GM10248 (cell line): ENCODE measurements at regions not wholly inside any gene's neighbourhood (a gene's known extent, or its start where the extent isn't known, plus 50 kb on each side); places are given as distances from the start of the nearest gene placed in this dataset.
"Not testable (repeated sequence)": the region's sequence is repeated elsewhere in the genome, so short reads cannot be mapped to it uniquely, and the experiment has no call there.

Experiments used
- CTCF ChIA-PET: fragments of 300-600 bp; sonication (Branson Sonifier 250); formaldehyde crosslinking; extraction: SDS; loops from one replicate; lab custom pipeline; 2021; ENCODE audit warnings: antibody characterized with exemption; lab: Yijun Ruan, JAX
- POLR2A ChIA-PET: fragments of 350-650 bp; sonication (Branson Sonifier 250); formaldehyde crosslinking; extraction: SDS; loops from one replicate; lab custom pipeline; 2020; ENCODE audit warnings: antibody characterized with exemption; lab: Yijun Ruan, JAX
- DNase-seq: peaks from one replicate; pipeline ENCODE4 v3.0.0; 2012; ENCODE audit errors: extremely low spot score
- TF ChIP-seq, protein P1 (sequence below): IDR thresholded peaks from 2 replicates; pipeline ENCODE4 v1.5.1; 2012; ENCODE audit warnings: mild to moderate bottlenecking, low read depth; ENCODE audit errors: extremely low read depth, missing control alignments, control extremely low read depth

DNA sequence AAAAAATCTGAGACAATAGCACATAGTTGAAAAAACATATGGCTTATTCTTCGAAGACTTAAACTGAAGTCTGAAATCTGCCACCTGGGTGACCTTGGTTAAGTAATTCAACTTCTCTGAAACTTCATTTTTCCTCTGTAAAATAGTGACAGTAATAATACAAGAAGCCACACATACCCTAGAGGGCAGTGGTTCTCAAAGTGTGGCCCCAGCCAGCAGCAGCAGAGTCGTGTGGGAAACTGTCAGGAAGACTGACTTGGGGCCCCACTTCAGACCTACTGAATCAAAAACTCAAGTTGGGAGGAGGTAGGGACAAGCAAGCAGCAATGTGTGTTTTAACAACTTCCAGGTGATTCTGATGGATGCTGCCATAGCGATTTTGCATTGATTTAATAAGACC, 249.9 kb downstream of the HNRNPD start:
- ChIA-PET CTCF (interaction anchor here (1.5 kb wide), 1 partner anchor 13 kb away, joined by 4 read pairs; no protein-coding TSS in a partner anchor), POLR2A (no interaction called here)
- TF ChIP-seq, protein P1, sequence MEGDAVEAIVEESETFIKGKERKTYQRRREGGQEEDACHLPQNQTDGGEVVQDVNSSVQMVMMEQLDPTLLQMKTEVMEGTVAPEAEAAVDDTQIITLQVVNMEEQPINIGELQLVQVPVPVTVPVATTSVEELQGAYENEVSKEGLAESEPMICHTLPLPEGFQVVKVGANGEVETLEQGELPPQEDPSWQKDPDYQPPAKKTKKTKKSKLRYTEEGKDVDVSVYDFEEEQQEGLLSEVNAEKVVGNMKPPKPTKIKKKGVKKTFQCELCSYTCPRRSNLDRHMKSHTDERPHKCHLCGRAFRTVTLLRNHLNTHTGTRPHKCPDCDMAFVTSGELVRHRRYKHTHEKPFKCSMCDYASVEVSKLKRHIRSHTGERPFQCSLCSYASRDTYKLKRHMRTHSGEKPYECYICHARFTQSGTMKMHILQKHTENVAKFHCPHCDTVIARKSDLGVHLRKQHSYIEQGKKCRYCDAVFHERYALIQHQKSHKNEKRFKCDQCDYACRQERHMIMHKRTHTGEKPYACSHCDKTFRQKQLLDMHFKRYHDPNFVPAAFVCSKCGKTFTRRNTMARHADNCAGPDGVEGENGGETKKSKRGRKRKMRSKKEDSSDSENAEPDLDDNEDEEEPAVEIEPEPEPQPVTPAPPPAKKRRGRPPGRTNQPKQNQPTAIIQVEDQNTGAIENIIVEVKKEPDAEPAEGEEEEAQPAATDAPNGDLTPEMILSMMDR, result no peak
- no peak for DNase-seq

DNA sequence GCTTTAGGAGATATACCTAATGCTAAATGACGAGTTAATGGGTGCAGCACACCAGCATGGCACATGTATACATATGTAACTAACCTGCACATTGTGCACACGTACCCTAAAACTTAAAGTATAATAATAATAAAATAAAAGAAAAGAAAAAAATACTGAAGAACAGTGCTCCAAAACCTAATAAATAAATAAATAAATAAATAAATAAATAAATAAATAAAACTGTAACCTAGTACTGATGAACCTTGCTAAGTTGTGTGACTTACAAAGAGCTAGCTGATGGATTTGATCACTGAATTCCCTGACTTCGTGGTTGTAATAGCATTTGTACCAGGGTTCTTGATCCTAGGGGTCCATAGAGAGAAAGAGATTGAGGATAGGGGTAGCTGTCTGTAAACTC, 258.6 kb downstream of the HNRNPD start:
- POLR2A ChIA-PET, CTCF ChIA-PET, DNase-seq: not testable (repeated sequence)

DNA sequence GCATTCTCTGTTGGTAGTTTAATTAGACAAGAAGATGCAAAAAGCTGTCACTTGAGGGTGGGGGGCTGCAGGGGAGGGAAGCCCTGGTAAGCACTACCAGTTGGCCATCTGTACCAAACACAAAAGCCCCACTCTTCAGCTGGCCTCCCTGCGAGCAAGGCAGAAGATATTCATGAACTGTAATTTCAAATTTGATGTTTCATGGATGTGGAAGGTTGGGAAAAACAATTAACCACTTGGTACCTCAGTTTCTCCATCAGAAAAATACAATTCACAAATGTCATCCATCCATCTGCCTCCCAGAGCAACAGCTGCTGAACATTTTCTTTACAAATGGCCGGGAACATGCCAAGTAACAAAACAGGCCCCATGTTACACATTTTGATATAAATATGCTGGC, 265.3 kb downstream of the HNRNPD start:
- TF ChIP-seq, protein P1, result no peak
- CTCF ChIA-PET, result no interaction called here

DNA sequence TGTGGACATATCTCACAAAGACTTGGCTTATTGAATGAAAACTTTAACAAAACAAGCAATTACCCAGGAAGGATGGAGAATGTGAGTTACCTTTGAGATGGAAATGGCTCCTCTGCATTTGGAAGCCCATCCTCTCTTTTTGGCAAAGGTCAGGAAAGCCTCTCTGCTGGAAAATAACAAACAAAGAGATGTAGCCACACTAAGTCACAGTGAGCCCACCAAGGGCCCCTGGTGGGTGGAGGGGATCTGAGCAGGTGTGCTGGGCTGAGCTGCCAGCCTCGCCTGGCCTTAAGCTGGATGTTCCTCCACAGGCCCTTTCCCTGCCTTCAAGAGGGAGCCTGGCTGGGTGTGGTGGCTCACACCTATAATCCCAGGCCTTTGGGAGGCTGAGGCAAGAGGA, 269.2 kb downstream of the HNRNPD start:
- CTCF ChIA-PET, result no interaction called here
- POLR2A ChIA-PET, result no interaction called here
- DNase-seq, result no peak
- TF ChIP-seq, protein P1, result no peak

More for the DNA sequence above, 265.3 kb downstream of the HNRNPD start:
- no peak for DNase-seq
- POLR2A ChIA-PET, result no interaction called here

GRCh38 chr4:82099928-82100579, 273.7 kb downstream of the HNRNPD start:
- TF ChIP-seq, protein P1, result no peak
- ChIA-PET POLR2A (no interaction called here), CTCF (interaction anchor here (1.0 kb wide), 1 partner anchor 127 kb away, joined by 3 read pairs; no protein-coding TSS in a partner anchor)
- DNase-seq, result no peak

DNA sequence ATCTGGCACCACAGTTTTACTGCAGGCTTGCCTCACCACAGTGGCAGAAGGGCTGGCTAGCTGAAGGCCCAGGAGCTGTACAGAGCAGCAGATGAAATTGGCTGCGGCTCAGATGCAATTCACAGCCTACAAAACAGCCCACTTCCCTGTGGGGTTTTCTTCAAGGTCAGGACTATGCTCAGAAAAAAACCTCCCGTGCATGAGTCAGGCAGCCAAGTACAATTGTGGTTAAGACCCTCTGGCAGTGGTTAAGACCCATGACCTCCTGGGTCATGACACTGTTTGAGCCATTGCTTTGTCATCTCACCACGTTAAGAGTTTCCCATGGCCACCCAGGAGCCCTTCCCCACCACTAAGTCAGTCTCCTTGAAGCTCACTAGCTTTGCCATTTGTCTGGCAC, 276.3 kb downstream of the HNRNPD start:
- TF ChIP-seq, protein P1, result no peak
- ChIA-PET CTCF (no interaction called here), POLR2A (no interaction called here)
- DNase-seq, result no peak

GRCh38 chr4:82090717-82091116, 283.1 kb downstream of the HNRNPD start:
- CTCF ChIA-PET, result no interaction called here
- POLR2A ChIA-PET, result no interaction called here
- no peak for DNase-seq
- TF ChIP-seq, protein P1, result no peak
